Medulla oblongata (tissue), 1 donor: ENCODE measurements at regions not wholly inside any gene's neighbourhood (a gene's known extent, or its start where the extent isn't known, plus 50 kb on each side); places are given as distances from the start of the nearest gene placed in this dataset.
"Not testable (repeated sequence)": the region's sequence is repeated elsewhere in the genome, so short reads cannot be mapped to it uniquely, and the experiment has no call there.

Source experiments
- DNase-seq: peaks from one replicate; pipeline ENCODE4 v3.0.0-alpha.2; 2015; ENCODE audit errors: extremely low spot score

GRCh38 chrX:78603908-78604307 lies 55.2 kb downstream of the RTL3 start:
- no peak for DNase-seq

- no peak for DNase-seq
Measured at GRCh38 chrX:78595901-78596502, 63.1 kb downstream of the RTL3 start.

- DNase-seq, result no peak
Measured at GRCh38 chrX:78593701-78594100, 65.4 kb downstream of the RTL3 start.

GRCh38 chrX:78592030-78592429 lies 67.1 kb downstream of the RTL3 start:
- DNase-seq, result no peak

- no peak for DNase-seq
Measured at GRCh38 chrX:78574306-78574705, 84.8 kb downstream of the RTL3 start.

GRCh38 chrX:78573630-78574029 lies 85.5 kb downstream of the RTL3 start:
- DNase-seq, result no peak

- DNase-seq, result no peak
Measured at GRCh38 chrX:78571849-78572248, 87.3 kb downstream of the RTL3 start.

GRCh38 chrX:78555401-78555980 lies 103.6 kb downstream of the RTL3 start:
- peak; percentile 2 for DNase-seq

GRCh38 chrX:78552628-78553027 lies 106.5 kb downstream of the RTL3 start:
- DNase-seq, result not testable (repeated sequence)

- DNase-seq, result no peak
Measured at GRCh38 chrX:78548012-78548411, 111.1 kb downstream of the RTL3 start.

- DNase-seq, result no peak
Measured at GRCh38 chrX:78545233-78545632, 113.9 kb downstream of the RTL3 start.

GRCh38 chrX:78543281-78543680 lies 115.8 kb downstream of the RTL3 start:
- no peak for DNase-seq

- DNase-seq, result no peak
Measured at GRCh38 chrX:78540171-78540570, 119.0 kb downstream of the RTL3 start.

GRCh38 chrX:78534221-78534620 lies 124.9 kb downstream of the RTL3 start:
- no peak for DNase-seq

GRCh38 chrX:78532363-78532762 lies 126.8 kb downstream of the RTL3 start:
- DNase-seq, result no peak

GRCh38 chrX:78527818-78528217 lies 131.3 kb downstream of the RTL3 start:
- no peak for DNase-seq

- no peak for DNase-seq
Measured at GRCh38 chrX:78527263-78527662, 131.9 kb downstream of the RTL3 start.

GRCh38 chrX:78522601-78523000 lies 136.5 kb downstream of the RTL3 start:
- DNase-seq, result no peak

GRCh38 chrX:78517124-78517523 lies 142.0 kb downstream of the RTL3 start:
- no peak for DNase-seq

- no peak for DNase-seq
Measured at GRCh38 chrX:78514852-78515251, 144.3 kb downstream of the RTL3 start.

GRCh38 chrX:78513971-78514738 lies 145.0 kb downstream of the RTL3 start:
- DNase-seq, result no peak

GRCh38 chrX:78506248-78506647 lies 152.9 kb downstream of the RTL3 start:
- no peak for DNase-seq

- no peak for DNase-seq
Measured at GRCh38 chrX:78496483-78496882, 162.6 kb downstream of the RTL3 start.
